ENCODE measurements at regions not wholly inside any gene's neighbourhood (a gene's known extent, or its start where the extent isn't known, plus 50 kb on each side); places are given as distances from the start of the nearest gene placed in this dataset.

DNA sequence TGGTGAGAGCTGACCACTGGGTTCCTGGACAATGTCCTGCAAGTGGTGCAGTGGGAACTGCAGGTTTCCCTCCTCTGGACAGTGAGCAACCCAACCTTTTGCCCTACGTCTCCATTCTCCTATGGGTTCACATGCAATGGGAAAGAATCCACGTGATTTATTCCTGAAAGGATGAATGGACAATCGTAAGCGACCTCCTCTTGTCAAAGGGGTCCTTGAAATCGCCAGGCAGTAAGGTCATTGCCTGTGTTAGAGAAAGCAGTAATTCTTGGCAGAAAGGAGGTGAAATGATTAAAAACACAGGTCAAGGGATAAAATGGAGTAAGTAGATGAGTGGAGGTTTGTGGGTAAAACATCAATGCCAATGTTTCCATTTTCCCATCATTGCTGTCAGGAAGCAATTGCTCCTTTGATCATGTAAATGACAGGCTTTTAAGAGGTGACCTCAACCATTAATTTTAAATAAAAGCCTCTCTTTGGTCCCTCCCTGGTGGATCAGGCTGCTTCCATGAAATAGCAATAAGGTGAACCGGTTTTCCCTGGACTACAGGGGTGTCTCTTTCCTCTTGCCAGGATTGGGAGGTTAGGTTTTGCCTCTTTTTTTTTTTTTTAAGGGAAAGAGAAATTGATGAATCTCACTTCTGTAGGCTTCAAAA lies 330.0 kb upstream of the PRKCQ start:
- BruUV-seq (replicated peaks) = no TSS peak
- CTCF ChIA-PET (ENCODE audit: low intra/inter-chr PET ratio, low total read pairs) = no interaction called here
- Histone ChIP-seq H3K9ac (ENCODE audit: insufficient read depth, low read depth, low read length) (no peak overlapping the region), H4K20me1 (ENCODE audit: insufficient read depth, low read length) (no peaks in the 10 kb centered on the region), H3K4me3 (replicated peaks in 1 of 3; ENCODE audit: insufficient read depth in 1 of 3, low read depth in 2 of 3, low read length in 3 of 3) (no peak overlapping the region), H3K79me2 (ENCODE audit: insufficient read depth, low read length) (no peaks in the 10 kb centered on the region), H3K36me3 (replicated peaks in 1 of 2; ENCODE audit: control insufficient read depth in 1 of 2, insufficient read depth in 2 of 2, low read length in 2 of 2) (no peaks in the 10 kb centered on the region), H3K4me1 (ENCODE audit: insufficient read depth, low read length) (no peaks in the 10 kb centered on the region), H3K4me2 (ENCODE audit: low read depth, low read length) (no peak overlapping the region), H3K27me3 (ENCODE audit: control insufficient read depth in 1 of 2, insufficient read depth in 2 of 2, low read length in 2 of 2) (no peaks in the 10 kb centered on the region), H3K27ac (ENCODE audit: extremely low read length, insufficient read depth, low read length) (no peak overlapping the region), H3K9me3 (ENCODE audit: low read length) (no peaks in the 10 kb centered on the region), H2AFZ (ENCODE audit: low read length) (no peak overlapping the region)
- ATAC-seq (no peak), DNase-seq (ENCODE audit: low spot score) (no peak), FAIRE-seq (no peak)
- intact Hi-C loops (cut with micrococcal nuclease; ENCODE audit: unreplicated experiment) = no loop called here
- in situ Hi-C loops (cut with HindIII; ENCODE audit: extremely low pct_ligation_motif_present, low pct_unique_long_range_greater_than_20kb) = loop anchor here (10.0 kb wide), 1 partner anchor 505 kb away; the partner anchor contains the start of gene SFMBT2
- WGBS (ENCODE audit: low lambda C conversion rate) = 4% methylated on average over 6 of the region's 6 CpGs
- POLR2A ChIA-PET = no interaction called here
- TF ChIP-seq, protein P1, sequence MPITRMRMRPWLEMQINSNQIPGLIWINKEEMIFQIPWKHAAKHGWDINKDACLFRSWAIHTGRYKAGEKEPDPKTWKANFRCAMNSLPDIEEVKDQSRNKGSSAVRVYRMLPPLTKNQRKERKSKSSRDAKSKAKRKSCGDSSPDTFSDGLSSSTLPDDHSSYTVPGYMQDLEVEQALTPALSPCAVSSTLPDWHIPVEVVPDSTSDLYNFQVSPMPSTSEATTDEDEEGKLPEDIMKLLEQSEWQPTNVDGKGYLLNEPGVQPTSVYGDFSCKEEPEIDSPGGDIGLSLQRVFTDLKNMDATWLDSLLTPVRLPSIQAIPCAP (CRISPR knock-in tag; IDR thresholded peaks at IDR 0.05; ENCODE audit: low read depth) = no peak
- TF ChIP-seq, protein P2, sequence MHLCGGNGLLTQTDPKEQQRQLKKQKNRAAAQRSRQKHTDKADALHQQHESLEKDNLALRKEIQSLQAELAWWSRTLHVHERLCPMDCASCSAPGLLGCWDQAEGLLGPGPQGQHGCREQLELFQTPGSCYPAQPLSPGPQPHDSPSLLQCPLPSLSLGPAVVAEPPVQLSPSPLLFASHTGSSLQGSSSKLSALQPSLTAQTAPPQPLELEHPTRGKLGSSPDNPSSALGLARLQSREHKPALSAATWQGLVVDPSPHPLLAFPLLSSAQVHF (CRISPR knock-in tag; IDR thresholded peaks at IDR 0.05) = no peak
- TF ChIP-seq, protein P3, sequence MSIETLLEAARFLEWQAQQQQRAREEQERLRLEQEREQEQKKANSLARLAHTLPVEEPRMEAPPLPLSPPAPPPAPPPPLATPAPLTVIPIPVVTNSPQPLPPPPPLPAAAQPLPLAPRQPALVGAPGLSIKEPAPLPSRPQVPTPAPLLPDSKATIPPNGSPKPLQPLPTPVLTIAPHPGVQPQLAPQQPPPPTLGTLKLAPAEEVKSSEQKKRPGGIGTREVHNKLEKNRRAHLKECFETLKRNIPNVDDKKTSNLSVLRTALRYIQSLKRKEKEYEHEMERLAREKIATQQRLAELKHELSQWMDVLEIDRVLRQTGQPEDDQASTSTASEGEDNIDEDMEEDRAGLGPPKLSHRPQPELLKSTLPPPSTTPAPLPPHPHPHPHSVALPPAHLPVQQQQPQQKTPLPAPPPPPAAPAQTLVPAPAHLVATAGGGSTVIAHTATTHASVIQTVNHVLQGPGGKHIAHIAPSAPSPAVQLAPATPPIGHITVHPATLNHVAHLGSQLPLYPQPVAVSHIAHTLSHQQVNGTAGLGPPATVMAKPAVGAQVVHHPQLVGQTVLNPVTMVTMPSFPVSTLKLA (IDR thresholded peaks at IDR 0.05) = 0 out of 2 replicates have a peak, but pooled peaks have one; percentile 24
- TF ChIP-seq SP5 (CRISPR knock-in tag; IDR thresholded peaks at IDR 0.05; ENCODE audit: borderline replicate concordance, low read depth) = no peak
- no peak for TF ChIP-seq ARHGAP35 (CRISPR knock-in tag; IDR thresholded peaks at IDR 0.05; ENCODE audit: borderline replicate concordance)
- TF ChIP-seq ZFP37 (CRISPR knock-in tag; IDR thresholded peaks at IDR 0.05; ENCODE audit: borderline replicate concordance) = no peak
- TF ChIP-seq ZNF446 (CRISPR knock-in tag; IDR thresholded peaks at IDR 0.05) = no peak
